K562 (cell line): ENCODE measurements at regions not wholly inside any gene's neighbourhood (a gene's known extent, or its start where the extent isn't known, plus 50 kb on each side); places are given as distances from the start of the nearest gene placed in this dataset.

Source experiments
- FIP1L1 ChIP-seq: fragments of 200-400 bp; formaldehyde crosslinking; IDR thresholded peaks from 2 replicates; pipeline ENCODE4 v1.6.1; 2018; ENCODE audit warnings: mild to moderate bottlenecking, low read depth, low read length; ENCODE audit not compliant: poor library complexity, severe bottlenecking
- GABPB2 ChIP-seq: fragments of 250-450 bp; sonication (Bioruptor Pico); conservative IDR thresholded peaks from 2 replicates; pipeline ENCODE4 v1.5.1; 2021; ENCODE audit warnings: mild to moderate bottlenecking
- MXI1 ChIP-seq: IDR thresholded peaks from 2 replicates; pipeline ENCODE4 v1.6.1; 2011; ENCODE audit warnings: low read depth, mild to moderate bottlenecking, improper control_type of control experiment, low read length
- SP1 ChIP-seq: sonication (generic); formaldehyde crosslinking; IDR thresholded peaks from 2 replicates; pipeline ENCODE4 v1.8.1; 2022; ENCODE audit warnings: mild to moderate bottlenecking, missing genetic modification reagents
- XRCC5 ChIP-seq: fragments of 200-400 bp; formaldehyde crosslinking; IDR thresholded peaks from 2 replicates; pipeline ENCODE4 v1.6.1; 2017; ENCODE audit warnings: low read depth, mild to moderate bottlenecking, low read length
- TF ChIP-seq, protein P1 (sequence below), 3 experiments: IDR thresholded peaks in 2 of 3; conservative IDR thresholded peaks in 1 of 3; 2 replicates each; pipeline ENCODE4 v1.5.1; 2011 to 2012; ENCODE audit warnings: low read length in 3 of 3, mild to moderate bottlenecking in 3 of 3, control low read depth in 2 of 3, improper control_type of control experiment in 1 of 3, inconsistent platforms in 1 of 3, low read depth in 1 of 3, mixed read lengths in 1 of 3, moderate library complexity in 1 of 3; ENCODE audit not compliant: insufficient read depth in 2 of 3

DNA sequence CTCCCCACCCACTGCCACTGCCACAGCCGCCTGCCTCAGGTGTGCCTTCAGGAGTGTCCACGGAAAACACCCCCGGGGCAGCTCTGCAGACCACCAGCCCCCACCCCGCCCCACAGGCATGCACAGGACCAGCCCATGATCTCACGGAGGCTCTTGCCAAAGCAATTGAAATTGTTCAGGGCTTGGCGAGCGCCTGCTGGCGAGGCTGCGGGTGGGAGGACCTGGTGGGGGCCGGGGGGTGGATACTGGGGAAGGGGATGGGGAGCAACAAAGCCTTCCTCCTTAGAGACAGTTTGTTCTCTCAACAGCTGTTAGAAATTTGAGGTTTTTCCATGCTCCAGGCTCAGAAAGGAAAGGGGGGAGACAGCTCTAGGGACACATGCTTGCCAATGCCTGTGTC lies 274.7 kb downstream of the MN1 start:
- TF ChIP-seq SP1 (CRISPR knock-in tag), result no peak
- TF ChIP-seq MXI1, result no peak
- TF ChIP-seq FIP1L1, result no peak
- TF ChIP-seq, protein P1, sequence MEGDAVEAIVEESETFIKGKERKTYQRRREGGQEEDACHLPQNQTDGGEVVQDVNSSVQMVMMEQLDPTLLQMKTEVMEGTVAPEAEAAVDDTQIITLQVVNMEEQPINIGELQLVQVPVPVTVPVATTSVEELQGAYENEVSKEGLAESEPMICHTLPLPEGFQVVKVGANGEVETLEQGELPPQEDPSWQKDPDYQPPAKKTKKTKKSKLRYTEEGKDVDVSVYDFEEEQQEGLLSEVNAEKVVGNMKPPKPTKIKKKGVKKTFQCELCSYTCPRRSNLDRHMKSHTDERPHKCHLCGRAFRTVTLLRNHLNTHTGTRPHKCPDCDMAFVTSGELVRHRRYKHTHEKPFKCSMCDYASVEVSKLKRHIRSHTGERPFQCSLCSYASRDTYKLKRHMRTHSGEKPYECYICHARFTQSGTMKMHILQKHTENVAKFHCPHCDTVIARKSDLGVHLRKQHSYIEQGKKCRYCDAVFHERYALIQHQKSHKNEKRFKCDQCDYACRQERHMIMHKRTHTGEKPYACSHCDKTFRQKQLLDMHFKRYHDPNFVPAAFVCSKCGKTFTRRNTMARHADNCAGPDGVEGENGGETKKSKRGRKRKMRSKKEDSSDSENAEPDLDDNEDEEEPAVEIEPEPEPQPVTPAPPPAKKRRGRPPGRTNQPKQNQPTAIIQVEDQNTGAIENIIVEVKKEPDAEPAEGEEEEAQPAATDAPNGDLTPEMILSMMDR (IDR thresholded peaks at IDR 0.05 in 2 of 3, conservative IDR thresholded peaks at IDR 0.05 in 1 of 3; ENCODE audit: insufficient read depth in 2 of 3, low read depth in 1 of 3, low read length in 3 of 3), result no peak
- no peak for TF ChIP-seq XRCC5
- TF ChIP-seq GABPB2, result no peak
